KMS-11 (cell line): ENCODE measurements at regions not wholly inside any gene's neighbourhood (a gene's known extent, or its start where the extent isn't known, plus 50 kb on each side); places are given as distances from the start of the nearest gene placed in this dataset.

Experiments used
- H2AFZ ChIP-seq: fragments of 200-600 bp; sonication (generic); 2 replicates; pipeline ENCODE4 v1.6.1; 2016; ENCODE audit warnings: antibody characterized with exemption, mixed run types, low read depth
- H3K27ac ChIP-seq: fragments of 200-600 bp; sonication (generic); 2 replicates; pipeline ENCODE4 v1.6.1; 2016; ENCODE audit warnings: mild to moderate bottlenecking, mixed run types
- H3K27me3 ChIP-seq: fragments of 200-600 bp; sonication (generic); 2 replicates; pipeline ENCODE4 v1.6.1; 2017; ENCODE audit warnings: mild to moderate bottlenecking, low read depth, mixed run types, moderate library complexity; ENCODE audit not compliant: insufficient read depth
- H3K36me3 ChIP-seq: fragments of 200-600 bp; sonication (generic); 2 replicates; pipeline ENCODE4 v1.6.1; 2017; ENCODE audit warnings: mild to moderate bottlenecking, mixed run types; ENCODE audit not compliant: insufficient read depth
- H3K4me1 ChIP-seq: fragments of 200-600 bp; sonication (generic); 2 replicates; pipeline ENCODE4 v1.6.1; 2016; ENCODE audit warnings: mild to moderate bottlenecking, low read depth, mixed run types; ENCODE audit not compliant: poor library complexity, severe bottlenecking
- H3K4me2 ChIP-seq: fragments of 200-600 bp; sonication (generic); 2 replicates; pipeline ENCODE4 v1.7.0; 2016; ENCODE audit warnings: mild to moderate bottlenecking, mixed run types
- H3K4me3 ChIP-seq: fragments of 200-600 bp; sonication (generic); IDR thresholded peaks from 2 replicates; pipeline ENCODE4 v1.6.1; 2017; ENCODE audit warnings: low read depth, low read length, mixed read lengths; ENCODE audit not compliant: insufficient read depth
- H3K79me2 ChIP-seq: fragments of 200-600 bp; sonication (generic); 2 replicates; pipeline ENCODE4 v1.6.1; 2016; ENCODE audit warnings: low read depth, mixed run types; ENCODE audit not compliant: insufficient read depth
- H3K9ac ChIP-seq: fragments of 200-600 bp; sonication (generic); 2 replicates; pipeline ENCODE4 v1.6.1; 2016; ENCODE audit warnings: mild to moderate bottlenecking, mixed run types
- H4K20me1 ChIP-seq: fragments of 200-600 bp; sonication (generic); 2 replicates; pipeline ENCODE4 v1.6.1; 2016; ENCODE audit warnings: mild to moderate bottlenecking, mixed run types; ENCODE audit not compliant: insufficient read depth
- TF ChIP-seq, protein P1 (sequence below): fragments of 200-600 bp; sonication (generic); conservative IDR thresholded peaks from 2 replicates; pipeline ENCODE4 v1.6.1; 2017; ENCODE audit warnings: low read depth, mild to moderate bottlenecking, antibody characterized with exemption, low read length, moderate library complexity, mixed read lengths

DNA sequence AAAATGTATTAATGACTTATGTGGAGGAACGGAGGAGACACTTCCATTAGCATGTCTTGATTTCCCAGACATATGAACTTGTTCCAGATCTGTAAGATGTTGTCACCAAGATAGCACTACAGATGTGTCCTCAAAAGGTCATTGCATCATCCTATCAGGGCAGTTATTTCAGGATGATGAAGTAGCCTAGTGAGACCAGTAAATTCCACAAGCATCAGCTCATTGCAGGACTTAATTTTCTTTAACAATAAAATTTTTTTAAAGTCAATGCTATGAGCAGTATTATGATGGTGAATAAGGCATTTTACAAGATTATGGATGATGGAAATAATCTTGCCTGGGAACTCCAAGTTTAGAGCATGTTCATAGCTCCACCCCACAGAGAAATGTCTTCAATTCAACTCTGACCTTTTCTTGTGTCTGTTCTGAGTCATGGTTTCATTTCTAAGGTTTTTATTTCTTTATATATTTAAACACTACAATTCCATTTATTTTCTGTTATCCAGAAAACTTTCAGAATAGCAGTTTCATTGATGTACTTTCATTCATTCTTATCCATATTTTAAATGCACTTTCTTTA is 1203.3 kb upstream of the CELF2 start:
- Histone ChIP-seq H2AFZ (no peak overlapping the region), H4K20me1 (no peaks in the 10 kb centered on the region), H3K79me2 (no peaks in the 10 kb centered on the region), H3K27me3 (no peaks in the 10 kb centered on the region), H3K4me2 (no peak overlapping the region), H3K27ac (no peak overlapping the region), H3K36me3 (no peaks in the 10 kb centered on the region), H3K9ac (no peak overlapping the region), H3K4me1 (no peaks in the 10 kb centered on the region), H3K4me3 (no peak overlapping the region)
- TF ChIP-seq, protein P1, sequence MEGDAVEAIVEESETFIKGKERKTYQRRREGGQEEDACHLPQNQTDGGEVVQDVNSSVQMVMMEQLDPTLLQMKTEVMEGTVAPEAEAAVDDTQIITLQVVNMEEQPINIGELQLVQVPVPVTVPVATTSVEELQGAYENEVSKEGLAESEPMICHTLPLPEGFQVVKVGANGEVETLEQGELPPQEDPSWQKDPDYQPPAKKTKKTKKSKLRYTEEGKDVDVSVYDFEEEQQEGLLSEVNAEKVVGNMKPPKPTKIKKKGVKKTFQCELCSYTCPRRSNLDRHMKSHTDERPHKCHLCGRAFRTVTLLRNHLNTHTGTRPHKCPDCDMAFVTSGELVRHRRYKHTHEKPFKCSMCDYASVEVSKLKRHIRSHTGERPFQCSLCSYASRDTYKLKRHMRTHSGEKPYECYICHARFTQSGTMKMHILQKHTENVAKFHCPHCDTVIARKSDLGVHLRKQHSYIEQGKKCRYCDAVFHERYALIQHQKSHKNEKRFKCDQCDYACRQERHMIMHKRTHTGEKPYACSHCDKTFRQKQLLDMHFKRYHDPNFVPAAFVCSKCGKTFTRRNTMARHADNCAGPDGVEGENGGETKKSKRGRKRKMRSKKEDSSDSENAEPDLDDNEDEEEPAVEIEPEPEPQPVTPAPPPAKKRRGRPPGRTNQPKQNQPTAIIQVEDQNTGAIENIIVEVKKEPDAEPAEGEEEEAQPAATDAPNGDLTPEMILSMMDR, result no peak

DNA sequence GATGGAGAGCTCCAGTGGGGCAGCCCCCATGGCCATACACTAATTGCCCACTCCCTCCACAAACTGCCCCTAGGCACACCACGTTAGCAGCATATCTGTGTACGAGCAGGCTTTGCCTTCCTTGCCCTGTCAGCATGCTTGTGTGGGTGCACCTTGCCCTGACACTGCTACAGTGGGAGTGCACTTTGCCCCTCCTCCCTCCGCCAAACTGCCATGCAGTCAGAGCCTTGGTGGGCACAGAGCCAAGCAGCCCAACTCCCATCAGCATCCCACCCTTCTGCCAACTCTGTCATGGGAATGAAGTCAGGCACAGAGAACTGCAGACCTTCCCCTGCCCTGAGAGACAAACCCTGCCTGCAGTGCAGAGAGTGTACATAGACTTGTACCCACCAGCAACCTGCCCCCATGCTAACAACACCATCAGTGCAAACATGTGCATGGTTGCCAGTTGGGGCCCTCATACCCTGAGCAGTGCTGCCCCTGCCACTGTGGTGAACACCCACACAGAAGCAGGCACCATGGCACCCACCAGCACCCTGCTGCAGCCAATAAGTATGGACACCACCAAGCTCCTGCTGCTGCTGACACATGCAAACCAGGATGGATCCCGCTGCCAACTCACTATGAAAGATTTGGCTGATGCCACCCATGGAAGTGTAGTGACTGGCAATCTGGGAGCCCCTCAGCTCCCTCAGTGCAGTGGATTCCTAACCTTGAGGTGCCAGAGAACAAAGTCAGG is 1197.7 kb upstream of the CELF2 start:
- Histone ChIP-seq H3K4me1 (peaks cover 4% of the 10 kb centered on the region), H4K20me1 (no peaks in the 10 kb centered on the region), H3K4me2 (no peak overlapping the region), H3K4me3 (no peak overlapping the region), H3K27ac (no peak overlapping the region), H3K79me2 (no peaks in the 10 kb centered on the region), H3K36me3 (no peaks in the 10 kb centered on the region), H2AFZ (no peak overlapping the region), H3K27me3 (no peaks in the 10 kb centered on the region), H3K9ac (no peak overlapping the region)
- TF ChIP-seq, protein P1, result no peak

DNA sequence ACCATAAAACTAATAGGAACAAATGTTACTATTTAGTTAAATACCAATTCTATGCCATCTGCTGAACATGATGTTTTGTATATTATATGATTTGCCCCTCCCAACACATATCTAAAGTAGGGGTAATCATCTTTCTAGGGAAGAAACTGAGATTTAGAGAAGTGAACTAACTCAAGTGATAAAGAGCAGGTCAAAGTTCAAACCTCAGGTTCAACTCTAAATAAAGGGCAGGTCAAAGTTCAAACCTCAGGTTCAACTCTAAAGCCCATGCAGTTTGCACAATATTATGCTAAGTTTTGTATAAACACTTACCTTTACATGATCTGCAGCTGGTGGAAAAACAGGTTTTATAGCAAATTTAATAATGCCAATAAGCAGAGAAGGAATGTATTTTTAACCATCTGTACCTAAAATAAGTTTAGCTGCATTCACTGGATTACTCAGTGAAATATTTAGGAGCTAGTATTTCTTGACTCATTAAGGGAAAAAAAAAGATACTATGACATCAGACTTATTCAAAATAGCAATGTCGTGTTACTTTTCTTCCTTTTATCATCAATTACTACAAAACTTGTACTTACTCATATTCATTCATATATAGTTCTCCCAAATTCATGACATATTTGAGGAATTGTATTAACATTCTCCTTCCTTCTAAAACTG is 1194.3 kb upstream of the CELF2 start:
- H3K27ac ChIP-seq, result no peak overlapping the region
- H3K4me2 ChIP-seq, result no peak overlapping the region
- no peak overlapping the region for H2AFZ ChIP-seq
- peaks cover 4% of the 10 kb centered on the region for H3K4me1 ChIP-seq
- no peaks in the 10 kb centered on the region for H3K27me3 ChIP-seq
- no peak overlapping the region for H3K4me3 ChIP-seq
- no peak overlapping the region for H3K9ac ChIP-seq
- H3K79me2 ChIP-seq, result no peaks in the 10 kb centered on the region
- H4K20me1 ChIP-seq, result no peaks in the 10 kb centered on the region
- TF ChIP-seq, protein P1, result no peak
- H3K36me3 ChIP-seq, result no peaks in the 10 kb centered on the region

DNA sequence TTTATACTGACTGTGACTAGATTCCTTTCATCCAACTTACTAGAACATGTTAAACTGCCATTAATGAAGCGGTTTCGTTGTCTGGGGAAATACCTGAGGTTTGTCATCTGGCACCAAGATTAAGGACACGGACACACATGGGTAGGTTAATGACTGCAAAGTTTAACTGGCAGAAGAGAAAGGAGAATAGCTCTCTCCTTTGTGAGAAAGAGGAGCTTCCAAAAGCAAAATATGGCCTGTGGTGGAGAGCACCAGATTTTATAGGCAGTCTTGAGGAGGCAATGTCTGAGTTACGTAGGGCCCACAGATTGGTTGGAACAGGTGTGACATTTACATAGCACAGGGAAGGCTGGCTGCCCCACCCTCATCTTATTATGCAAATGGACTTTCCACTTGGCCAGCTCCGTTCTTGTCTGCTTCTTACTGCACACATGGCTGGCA is 1193.0 kb upstream of the CELF2 start:
- no peak overlapping the region for H2AFZ ChIP-seq
- H3K4me3 ChIP-seq, result no peak overlapping the region
- no peak overlapping the region for H3K27ac ChIP-seq
- H3K79me2 ChIP-seq, result no peaks in the 10 kb centered on the region
- H4K20me1 ChIP-seq, result no peaks in the 10 kb centered on the region
- H3K4me1 ChIP-seq, result peaks cover 4% of the 10 kb centered on the region
- H3K4me2 ChIP-seq, result no peak overlapping the region
- H3K36me3 ChIP-seq, result no peaks in the 10 kb centered on the region
- H3K27me3 ChIP-seq, result no peaks in the 10 kb centered on the region
- TF ChIP-seq, protein P1, result no peak
- H3K9ac ChIP-seq, result no peak overlapping the region
